ENCODE measurements at regions not wholly inside any gene's neighbourhood (a gene's known extent, or its start where the extent isn't known, plus 50 kb on each side); places are given as distances from the start of the nearest gene placed in this dataset.

- no peak for ATAC-seq
- no peak for DNase-seq (ENCODE audit: low spot score)
- TF ChIP-seq NANOG (IDR thresholded peaks at IDR 0.05; ENCODE audit: borderline replicate concordance) = no peak
- no peak for TF ChIP-seq ZNF114 (CRISPR knock-in tag; IDR thresholded peaks at IDR 0.05)
- TF ChIP-seq CREB1 (CRISPR knock-in tag; IDR thresholded peaks at IDR 0.05; ENCODE audit: low read depth) = no peak
- TF ChIP-seq CTCF (conservative IDR thresholded peaks at IDR 0.05; ENCODE audit: low read depth in 2 of 2) = no peak
- no peak for TF ChIP-seq ZNF462 (CRISPR knock-in tag; IDR thresholded peaks at IDR 0.05)
- no peak for TF ChIP-seq ETS1 (IDR thresholded peaks at IDR 0.05)
- TF ChIP-seq STAT1 (IDR thresholded peaks at IDR 0.05; ENCODE audit: unreplicated experiment) = no peak
- no peak for TF ChIP-seq EZH2phosphoT487 (IDR thresholded peaks at IDR 0.05; ENCODE audit: unreplicated experiment)
- no peak for TF ChIP-seq ZNF331 (CRISPR knock-in tag; IDR thresholded peaks at IDR 0.05; ENCODE audit: low read depth)
- TF ChIP-seq JUNB (IDR thresholded peaks at IDR 0.05; ENCODE audit: unreplicated experiment) = no peak
- TF ChIP-seq EZH2 (IDR thresholded peaks at IDR 0.05; ENCODE audit: low read depth, unreplicated experiment) = no peak
- H3K4me1 Mint-ChIP-seq = peaks cover 30% of the 10 kb centered on the region; the same call in 2 of the 3 replicates
- no peaks in the 10 kb centered on the region for H3K27me3 Mint-ChIP-seq (ENCODE audit: insufficient read depth, low read depth, poor library complexity)
- no peaks in the 10 kb centered on the region for H3K27me3 ChIP-seq (ENCODE audit: insufficient read depth)
- no peaks in the 10 kb centered on the region for H3K36me3 Mint-ChIP-seq (ENCODE audit: low read depth)
- no peaks in the 10 kb centered on the region for H4K20me1 ChIP-seq (replicated peaks; ENCODE audit: insufficient read depth)
- no peak overlapping the region for H3K27ac ChIP-seq (ENCODE audit: low read depth)
- H3K79me2 ChIP-seq (replicated peaks; ENCODE audit: insufficient read depth) = no peaks in the 10 kb centered on the region
- H3K9me2 ChIP-seq (ENCODE audit: insufficient read depth) = 0 out of 2 replicates have a peak, but pooled peaks cover 9% of the 10 kb centered on the region
- H3K4me3 Mint-ChIP-seq = no peak overlapping the region
- no peak overlapping the region for H3K27ac Mint-ChIP-seq
- no peak overlapping the region for H3K4me2 ChIP-seq
- no peaks in the 10 kb centered on the region; the same call in 2 of the 3 replicates for H3K9me3 Mint-ChIP-seq
- H3K4me1 ChIP-seq (ENCODE audit: insufficient read depth) = peaks cover 22% of the 10 kb centered on the region
- H3F3A ChIP-seq (replicated peaks; ENCODE audit: low read depth) = no peaks in the 10 kb centered on the region
- H2AFZ ChIP-seq = no peak overlapping the region
- H3K4me3 ChIP-seq = no peak overlapping the region
- no peaks in the 10 kb centered on the region for H3K36me3 ChIP-seq (ENCODE audit: insufficient read depth)
Observed at GRCh38 chr2:147491506-147491905, 353.3 kb upstream of the ACVR2A start.

Measured in GM23338 (cell line).